ENCODE measurements at regions not wholly inside any gene's neighbourhood (a gene's known extent, or its start where the extent isn't known, plus 50 kb on each side); places are given as distances from the start of the nearest gene placed in this dataset.
"Not testable (repeated sequence)": the region's sequence is repeated elsewhere in the genome, so short reads cannot be mapped to it uniquely, and the experiment has no call there.

- peak in 3 of 4 donors; percentile 10 to 22 (median 12) for DNase-seq (ENCODE audit: low read depth in 4 of 4, low spot score in 3 of 4)
Measured at GRCh38 chr3:28575746-28576613, 227.4 kb upstream of the AZI2 start.

GRCh38 chr3:28576614-28577200 lies 228.1 kb upstream of the AZI2 start:
- DNase-seq (ENCODE audit: low read depth in 4 of 4, low spot score in 3 of 4), result peak in 1 of 4 donors; percentile 2

DNA sequence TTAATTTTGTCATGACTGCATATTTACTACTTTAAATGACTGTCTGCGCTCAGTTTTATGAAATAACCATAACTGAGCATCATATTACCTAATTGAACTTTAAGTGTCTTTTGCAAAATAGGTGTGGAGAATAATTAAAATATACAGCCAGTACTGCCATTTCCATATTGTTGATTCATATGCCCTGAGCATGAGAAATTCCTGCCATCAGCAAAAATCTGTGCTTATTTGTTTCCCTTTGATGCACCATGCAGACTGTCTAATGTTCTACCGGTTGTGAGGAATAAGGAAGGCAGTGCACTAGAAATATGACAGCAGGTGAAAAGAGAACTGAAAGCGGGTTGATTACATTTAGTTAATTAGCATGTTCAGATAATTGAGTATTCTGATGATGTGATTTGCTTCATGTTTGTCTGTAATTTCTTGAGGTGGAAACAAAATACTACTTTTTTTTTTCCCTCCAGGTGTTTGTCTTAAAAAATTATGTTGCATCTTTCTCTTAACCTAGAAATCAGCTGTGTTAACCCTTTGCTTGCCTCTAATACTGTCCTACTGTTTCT lies 229.4 kb upstream of the AZI2 start:
- no peak for DNase-seq (ENCODE audit: low read depth in 4 of 4, low spot score in 3 of 4)

GRCh38 chr3:28586325-28586724 lies 237.7 kb upstream of the AZI2 start:
- DNase-seq (ENCODE audit: low read depth in 4 of 4, low spot score in 3 of 4), result no peak

DNA sequence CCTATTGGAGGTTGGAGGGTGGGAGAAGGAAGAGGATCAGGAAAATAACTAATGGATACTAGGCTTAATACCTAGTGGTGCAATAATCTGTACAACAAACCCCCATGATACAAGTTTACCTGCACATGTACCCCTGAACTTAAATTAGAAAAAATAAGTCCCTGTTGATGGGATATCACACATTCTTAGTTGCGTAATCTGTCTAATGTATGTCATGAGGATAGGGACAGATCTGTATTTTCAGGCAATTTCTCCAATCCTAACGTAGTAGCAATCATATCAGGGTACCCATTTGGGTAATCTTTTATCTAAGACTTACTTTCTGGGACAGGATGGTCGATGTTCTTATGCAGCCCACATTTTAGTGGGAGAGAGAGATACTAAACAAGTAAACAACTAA lies 239.1 kb upstream of the AZI2 start:
- no peak for DNase-seq (ENCODE audit: low read depth in 4 of 4, low spot score in 3 of 4)

DNA sequence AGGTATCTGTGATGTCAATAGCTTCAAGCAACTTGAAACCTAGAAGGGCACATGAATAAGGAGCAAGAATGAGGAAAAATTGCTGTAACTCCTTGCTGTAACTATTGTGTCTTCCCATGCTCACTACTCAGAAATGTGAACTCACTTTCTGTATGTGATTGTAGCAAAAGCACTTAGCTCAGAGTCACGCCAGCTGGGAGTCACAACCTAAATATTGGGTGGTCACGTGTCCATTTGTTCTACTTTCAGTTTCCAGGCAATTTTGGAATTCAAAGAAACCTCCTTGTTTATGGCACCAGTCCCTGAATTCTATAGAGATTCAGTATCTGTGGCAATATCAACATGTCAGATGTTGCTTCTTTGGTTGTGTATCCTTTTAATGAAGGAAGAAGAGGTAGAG lies 241.6 kb upstream of the AZI2 start:
- no peak for DNase-seq (ENCODE audit: low read depth in 4 of 4, low spot score in 3 of 4)

DNA sequence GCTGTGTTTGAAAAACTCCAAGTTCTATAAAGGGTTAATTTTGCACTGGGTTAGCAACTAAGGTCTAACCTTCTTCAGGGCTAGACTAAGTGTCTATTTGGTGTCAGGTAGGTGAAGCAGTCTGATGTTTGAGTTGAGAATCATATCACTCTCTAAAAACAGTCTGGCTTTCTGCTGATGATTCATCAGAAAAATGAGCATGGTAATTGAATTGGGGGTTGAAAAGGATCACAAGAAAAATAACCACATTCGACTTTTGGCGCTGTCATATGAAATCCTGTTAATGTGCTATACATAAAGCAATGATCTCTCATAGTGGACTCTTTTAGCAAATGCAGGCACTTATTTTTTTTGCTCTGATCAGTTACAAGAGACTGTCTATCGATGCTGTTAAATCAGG lies 242.2 kb upstream of the AZI2 start:
- no peak for DNase-seq (ENCODE audit: low read depth in 4 of 4, low spot score in 3 of 4)

GRCh38 chr3:28595372-28595771 lies 246.7 kb upstream of the AZI2 start:
- DNase-seq (ENCODE audit: low read depth in 4 of 4, low spot score in 3 of 4), result no peak

- DNase-seq (ENCODE audit: low read depth in 4 of 4, low spot score in 3 of 4), result no peak
Measured at GRCh38 chr3:28597452-28597851, 248.8 kb upstream of the AZI2 start.

- no peak for DNase-seq (ENCODE audit: low read depth in 4 of 4, low spot score in 3 of 4)
Measured at GRCh38 chr3:28598165-28598564, 249.5 kb upstream of the AZI2 start.

GRCh38 chr3:28601291-28601690 lies 252.7 kb upstream of the AZI2 start:
- DNase-seq (ENCODE audit: low read depth in 4 of 4, low spot score in 3 of 4), result no peak

DNA sequence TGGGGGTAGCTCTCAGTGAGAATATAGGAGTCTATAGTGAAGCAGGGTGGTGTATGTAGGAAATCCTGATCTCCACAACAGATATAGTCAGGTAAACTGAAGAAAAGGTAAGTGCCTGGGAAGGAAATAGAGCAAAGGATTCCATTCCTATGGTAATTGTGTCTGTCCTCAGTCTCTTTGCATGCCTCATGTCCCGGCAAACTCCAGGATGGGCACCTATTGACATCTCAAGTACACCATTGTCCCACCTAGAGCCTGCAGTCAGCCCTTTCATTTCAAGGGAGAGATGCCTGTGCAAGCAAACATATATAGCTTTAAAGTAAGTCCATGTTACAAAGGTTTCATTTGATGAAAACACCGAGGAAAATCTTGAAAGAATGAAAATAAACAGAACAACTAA lies 257.7 kb upstream of the AZI2 start:
- DNase-seq (ENCODE audit: low read depth in 4 of 4, low spot score in 3 of 4), result no peak

DNA sequence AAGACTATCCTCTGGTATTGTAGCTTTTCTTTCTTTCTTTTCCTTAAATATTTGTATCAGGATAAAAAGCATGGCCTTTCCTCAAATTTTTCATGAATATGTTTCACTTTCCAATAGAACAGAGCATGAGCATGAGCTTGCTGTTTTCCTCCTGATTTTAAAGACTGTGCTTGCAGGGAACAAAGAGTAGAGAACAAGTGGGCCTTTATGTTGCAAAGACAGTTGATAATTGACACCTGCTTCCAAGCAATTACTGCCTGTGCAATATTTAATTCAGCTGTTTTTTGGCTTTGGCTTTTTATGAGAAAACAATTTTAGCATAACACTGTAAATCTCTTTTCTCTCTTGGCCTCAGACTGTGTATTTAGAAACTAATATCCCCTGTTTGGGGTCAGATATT lies 263.6 kb upstream of the AZI2 start:
- no peak for DNase-seq (ENCODE audit: low read depth in 4 of 4, low spot score in 3 of 4)

DNA sequence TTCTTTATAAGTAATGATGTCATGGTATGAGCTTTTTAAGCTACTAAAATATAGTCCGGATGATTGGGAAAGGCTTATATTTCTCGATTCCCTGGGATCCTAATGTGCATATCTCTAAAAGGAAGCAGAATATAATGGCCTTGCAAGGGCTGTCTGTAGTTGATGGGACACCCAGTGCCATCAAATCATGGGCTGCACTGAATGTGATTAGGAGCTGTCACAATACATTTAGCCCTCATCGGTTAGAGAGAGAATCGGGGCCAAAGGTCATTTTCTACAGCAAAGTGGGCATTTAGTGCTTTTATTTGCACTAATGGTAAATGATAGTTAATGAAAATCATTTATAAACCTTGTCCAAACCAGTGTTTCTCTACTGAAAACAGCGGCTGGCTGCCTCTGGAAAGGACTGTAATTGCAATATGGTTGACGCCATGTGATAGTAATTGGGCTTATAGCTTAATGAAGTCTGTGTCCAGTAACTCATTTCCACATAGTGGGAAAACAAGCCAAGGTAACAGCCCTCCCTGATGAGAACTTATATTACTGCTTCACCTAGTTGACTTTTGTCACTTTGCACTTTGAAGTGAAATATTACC lies 265.0 kb upstream of the AZI2 start:
- no peak for DNase-seq (ENCODE audit: low read depth in 4 of 4, low spot score in 3 of 4)

GRCh38 chr3:28615071-28615470 lies 266.4 kb upstream of the AZI2 start:
- no peak for DNase-seq (ENCODE audit: low read depth in 4 of 4, low spot score in 3 of 4)

GRCh38 chr3:28615971-28616370 lies 267.3 kb upstream of the AZI2 start:
- DNase-seq (ENCODE audit: low read depth in 4 of 4, low spot score in 3 of 4), result no peak

GRCh38 chr3:28617821-28618220 lies 269.2 kb upstream of the AZI2 start:
- no peak for DNase-seq (ENCODE audit: low read depth in 4 of 4, low spot score in 3 of 4)

DNA sequence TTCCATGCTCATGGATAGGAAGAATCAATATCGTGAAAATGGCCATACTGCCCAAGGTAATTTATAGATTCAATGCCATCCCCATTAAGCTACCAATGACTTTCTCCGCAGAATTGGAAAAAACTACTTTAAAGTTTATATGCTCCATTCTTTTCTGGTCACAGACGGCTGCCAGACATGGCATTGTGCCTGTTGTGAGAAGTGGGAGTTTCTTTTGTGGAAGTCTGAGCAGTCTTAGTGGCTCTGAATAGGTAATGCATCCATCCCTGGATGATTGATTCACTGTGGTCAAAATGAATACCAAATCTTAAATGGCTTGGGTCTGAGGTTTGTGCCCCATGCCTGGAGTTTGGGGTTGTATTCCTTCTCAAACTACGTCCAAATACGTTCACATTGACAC lies 274.5 kb upstream of the AZI2 start:
- DNase-seq (ENCODE audit: low read depth in 4 of 4, low spot score in 3 of 4), result no peak

DNA sequence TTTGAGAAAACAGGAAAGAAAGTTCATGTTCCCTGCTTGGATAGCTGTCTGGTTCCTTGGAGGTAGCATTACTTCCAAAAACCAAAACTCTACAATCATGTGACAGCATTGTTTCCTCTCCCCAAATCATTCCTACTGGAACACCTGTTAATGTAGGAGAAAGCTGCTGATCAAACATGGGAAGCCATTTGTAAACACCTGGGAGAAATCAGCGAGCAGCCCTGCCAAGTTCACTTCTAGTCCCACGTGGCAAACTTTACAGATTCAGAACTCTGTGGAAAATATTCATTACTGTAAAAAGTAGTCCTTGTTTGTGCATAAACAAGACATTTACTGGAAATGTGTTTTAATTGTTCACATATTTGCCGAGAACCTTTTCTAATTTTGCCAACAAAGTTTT lies 275.5 kb upstream of the AZI2 start:
- no peak for DNase-seq (ENCODE audit: low read depth in 4 of 4, low spot score in 3 of 4)

DNA sequence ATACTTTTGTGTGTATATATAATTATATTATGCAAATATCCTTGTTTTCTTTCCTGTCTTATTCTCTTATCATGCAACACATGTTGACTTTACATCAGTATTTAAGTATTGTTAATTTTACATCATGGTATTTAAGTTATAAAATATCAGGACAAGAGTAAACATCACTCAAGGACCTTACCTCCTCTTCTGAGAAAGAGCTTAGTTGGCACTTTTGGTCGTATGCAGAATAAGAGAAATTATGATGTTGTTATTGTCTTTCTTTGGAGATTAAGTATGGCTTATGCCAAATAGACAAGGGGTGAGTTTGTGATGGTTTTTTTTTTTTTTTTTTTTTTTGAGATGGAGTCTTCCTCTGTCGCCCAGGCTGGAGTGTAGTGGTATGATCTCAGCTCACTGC lies 279.2 kb upstream of the AZI2 start:
- DNase-seq (ENCODE audit: low read depth in 4 of 4, low spot score in 3 of 4), result not testable (repeated sequence)

DNA sequence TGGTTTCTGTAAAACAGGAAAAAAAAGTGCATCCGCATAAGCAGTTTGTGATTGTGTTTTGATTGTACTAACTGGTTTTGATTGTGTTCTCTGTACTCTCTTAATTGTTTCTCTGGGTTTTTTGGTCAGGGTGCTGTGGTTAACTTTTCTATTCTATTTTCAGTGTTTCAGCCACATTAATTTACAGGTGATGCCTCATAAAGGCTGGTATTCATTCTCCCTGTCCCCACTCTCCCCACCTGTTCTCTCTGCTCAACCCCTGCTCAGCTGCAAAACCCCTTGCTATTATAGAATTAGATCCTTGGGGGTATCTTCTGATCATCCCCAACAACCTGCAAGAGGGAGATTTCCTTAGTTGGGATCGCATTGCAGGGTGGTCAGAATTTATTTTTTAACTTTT lies 285.4 kb upstream of the AZI2 start:
- DNase-seq (ENCODE audit: low read depth in 4 of 4, low spot score in 3 of 4), result no peak

GRCh38 chr3:28637742-28638141 lies 289.1 kb upstream of the AZI2 start:
- DNase-seq (ENCODE audit: low read depth in 4 of 4, low spot score in 3 of 4), result no peak

Data from left renal pelvis (tissue), 4 donors.